WI38 (cell line): ENCODE measurements at regions not wholly inside any gene's neighbourhood (a gene's known extent, or its start where the extent isn't known, plus 50 kb on each side); places are given as distances from the start of the nearest gene placed in this dataset.
"Not testable (repeated sequence)": the region's sequence is repeated elsewhere in the genome, so short reads cannot be mapped to it uniquely, and the experiment has no call there.

Source experiments
- H3K4me3 ChIP-seq: 2 replicates; pipeline ENCODE4 v1.5.1; 2011; ENCODE audit warnings: low read depth, mild to moderate bottlenecking, control low read depth, low read length
- CTCF ChIP-seq: IDR thresholded peaks from 2 replicates; pipeline ENCODE4 v1.5.1; 2012; ENCODE audit warnings: low read depth, mild to moderate bottlenecking, control low read depth, low read length

GRCh38 chr16:13359835-13360234 lies 458.4 kb downstream of the SHISA9 start:
- no peak for TF ChIP-seq CTCF
- H3K4me3 ChIP-seq = no peak overlapping the region

- no peak for TF ChIP-seq CTCF
- no peak overlapping the region for H3K4me3 ChIP-seq
These were observed 471.0 kb downstream of the SHISA9 start for GRCh38 chr16:13372421-13372820.

- TF ChIP-seq CTCF = no peak
- no peak overlapping the region for H3K4me3 ChIP-seq
These were observed 474.8 kb downstream of the SHISA9 start for GRCh38 chr16:13376174-13376573.

- H3K4me3 ChIP-seq = no peak overlapping the region
- TF ChIP-seq CTCF = no peak
These were observed 475.7 kb downstream of the SHISA9 start for GRCh38 chr16:13377143-13377542.

GRCh38 chr16:13378151-13378550 lies 476.8 kb downstream of the SHISA9 start:
- no peak for TF ChIP-seq CTCF

GRCh38 chr16:13379266-13379665 lies 477.9 kb downstream of the SHISA9 start:
- no peak for TF ChIP-seq CTCF
- H3K4me3 ChIP-seq = no peak overlapping the region

More at GRCh38 chr16:13378151-13378550, 476.8 kb downstream of the SHISA9 start:
- no peak overlapping the region for H3K4me3 ChIP-seq

- not testable (repeated sequence) for H3K4me3 ChIP-seq
These were observed 484.0 kb downstream of the SHISA9 start for GRCh38 chr16:13385156-13386040.
